Nephron (organoid): ENCODE measurements at regions not wholly inside any gene's neighbourhood (a gene's known extent, or its start where the extent isn't known, plus 50 kb on each side); places are given as distances from the start of the nearest gene placed in this dataset.
A peak's percentile ranks its signal among the peaks of the same experiment; 100 is the strongest.

Experiments
- H3K27ac Mint-ChIP-seq, 3 experiments: 2 replicates each; pipeline ENCODE4 v1.8.0; 2020; ENCODE audit warnings: mixed read lengths in 3 of 3, mild to moderate bottlenecking in 2 of 3, moderate library complexity in 1 of 3
- H3K27me3 Mint-ChIP-seq: 2 replicates; pipeline ENCODE4 v1.8.0; 2021; ENCODE audit warnings: low read depth, mild to moderate bottlenecking, moderate library complexity, mixed read lengths
- H3K36me3 Mint-ChIP-seq: 2 replicates; pipeline ENCODE4 v1.8.0; 2020; ENCODE audit warnings: low read depth, mixed read lengths
- H3K4me1 Mint-ChIP-seq: 2 replicates; pipeline ENCODE4 v1.8.0; 2020; ENCODE audit warnings: mixed read lengths
- H3K4me3 Mint-ChIP-seq, 3 experiments: 2 replicates each; pipeline ENCODE4 v1.8.0; 2020; ENCODE audit warnings: mild to moderate bottlenecking in 3 of 3, mixed read lengths in 3 of 3, moderate library complexity in 2 of 3
- H3K9me3 Mint-ChIP-seq: 2 replicates; pipeline ENCODE4 v1.8.0; 2020; ENCODE audit warnings: mixed read lengths
- CTCF ChIP-seq, 3 experiments: fragments of 200-600 bp; sonication (generic); IDR thresholded peaks; one replicate each; pipeline ENCODE4 v1.5.0; 2021; ENCODE audit warnings: antibody characterized with exemption in 3 of 3; ENCODE audit not compliant: unreplicated experiment in 3 of 3

DNA sequence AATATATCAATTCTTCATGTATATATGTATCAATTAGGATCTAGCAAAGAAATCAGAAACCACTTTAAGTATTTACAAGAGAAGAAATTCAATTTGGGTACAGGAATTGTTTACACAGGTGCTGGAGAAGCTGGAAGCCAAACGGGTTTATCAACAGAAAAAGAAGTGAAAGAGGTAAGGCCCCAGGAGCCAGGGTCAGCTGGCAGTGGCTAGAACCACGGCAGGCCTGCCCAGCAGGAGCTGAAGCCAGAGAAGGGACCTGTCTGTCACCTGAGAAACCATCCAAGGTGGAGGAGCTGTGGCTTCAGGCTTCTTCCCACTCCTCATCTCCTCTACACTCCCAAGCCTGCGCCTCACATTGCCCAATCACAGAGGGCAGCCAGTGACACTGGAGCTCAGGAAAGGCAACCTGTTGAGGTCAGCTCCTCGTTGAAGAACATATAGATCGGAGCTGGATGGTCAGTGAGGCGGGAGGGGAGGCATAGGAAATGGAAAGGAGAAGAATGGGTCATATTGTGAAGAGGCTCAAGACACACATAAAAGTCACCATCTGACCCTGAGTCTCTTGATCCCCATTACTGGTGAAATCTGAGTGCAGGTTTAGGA is 182.6 kb downstream of the REEP3 start:
- no peak for TF ChIP-seq CTCF (IDR thresholded peaks at IDR 0.05; ENCODE audit: unreplicated experiment in 3 of 3)
- H3K27ac Mint-ChIP-seq, result peak overlapping the region in 1 of 3 experiments; percentile 21
- no peaks in the 10 kb centered on the region for H3K9me3 Mint-ChIP-seq
- H3K4me3 Mint-ChIP-seq, result no peak overlapping the region
- peaks cover 49% of the 10 kb centered on the region for H3K4me1 Mint-ChIP-seq
- no peaks in the 10 kb centered on the region for H3K36me3 Mint-ChIP-seq
- no peaks in the 10 kb centered on the region for H3K27me3 Mint-ChIP-seq

GRCh38 chr10:63707254-63707910 is 186.2 kb downstream of the REEP3 start:
- H3K9me3 Mint-ChIP-seq, result no peaks in the 10 kb centered on the region
- peaks cover 39% of the 10 kb centered on the region for H3K4me1 Mint-ChIP-seq
- peak overlapping the region in 2 of 3 experiments; percentile 47 to 58 for H3K27ac Mint-ChIP-seq
- TF ChIP-seq CTCF (IDR thresholded peaks at IDR 0.05; ENCODE audit: unreplicated experiment in 3 of 3), result no peak
- H3K36me3 Mint-ChIP-seq, result no peaks in the 10 kb centered on the region
- H3K27me3 Mint-ChIP-seq, result peaks cover 4% of the 10 kb centered on the region
- no peak overlapping the region for H3K4me3 Mint-ChIP-seq

GRCh38 chr10:63708421-63708820 is 187.2 kb downstream of the REEP3 start:
- H3K27me3 Mint-ChIP-seq, result peaks cover 4% of the 10 kb centered on the region
- no peaks in the 10 kb centered on the region for H3K9me3 Mint-ChIP-seq
- peaks cover 42% of the 10 kb centered on the region for H3K4me1 Mint-ChIP-seq
- H3K27ac Mint-ChIP-seq, result peak overlapping the region in 2 of 3 experiments; percentile 33 to 48
- TF ChIP-seq CTCF (IDR thresholded peaks at IDR 0.05; ENCODE audit: unreplicated experiment in 3 of 3), result no peak
- H3K4me3 Mint-ChIP-seq, result no peak overlapping the region
- no peaks in the 10 kb centered on the region for H3K36me3 Mint-ChIP-seq

DNA sequence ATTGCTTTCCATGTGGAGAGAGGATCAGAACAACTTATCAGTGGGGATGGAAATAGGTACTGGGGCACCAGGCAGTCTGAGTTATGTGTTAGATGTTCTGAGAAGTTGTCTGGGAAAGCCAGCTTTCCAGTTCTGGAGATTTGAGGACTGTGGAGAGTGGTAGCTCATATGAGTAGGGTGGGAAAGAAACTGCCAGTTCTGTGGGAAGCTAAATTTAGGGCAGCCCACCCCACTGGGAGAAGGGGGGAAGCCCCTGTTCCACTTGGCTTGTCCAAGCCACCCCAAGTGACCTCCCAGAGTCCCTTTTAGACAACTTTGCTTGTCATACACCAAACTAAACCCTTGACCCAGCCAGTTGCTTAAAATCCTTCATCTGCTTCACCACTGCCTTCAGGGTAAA is 189.5 kb downstream of the REEP3 start:
- Mint-ChIP-seq H3K9me3 (no peaks in the 10 kb centered on the region), H3K4me1 (peaks cover 52% of the 10 kb centered on the region), H3K27me3 (peaks cover 4% of the 10 kb centered on the region), H3K4me3 (no peak overlapping the region), H3K27ac (peak overlapping the region; percentile 17 to 99 (median 96)), H3K36me3 (no peaks in the 10 kb centered on the region)
- no peak for TF ChIP-seq CTCF (IDR thresholded peaks at IDR 0.05; ENCODE audit: unreplicated experiment in 3 of 3)

DNA sequence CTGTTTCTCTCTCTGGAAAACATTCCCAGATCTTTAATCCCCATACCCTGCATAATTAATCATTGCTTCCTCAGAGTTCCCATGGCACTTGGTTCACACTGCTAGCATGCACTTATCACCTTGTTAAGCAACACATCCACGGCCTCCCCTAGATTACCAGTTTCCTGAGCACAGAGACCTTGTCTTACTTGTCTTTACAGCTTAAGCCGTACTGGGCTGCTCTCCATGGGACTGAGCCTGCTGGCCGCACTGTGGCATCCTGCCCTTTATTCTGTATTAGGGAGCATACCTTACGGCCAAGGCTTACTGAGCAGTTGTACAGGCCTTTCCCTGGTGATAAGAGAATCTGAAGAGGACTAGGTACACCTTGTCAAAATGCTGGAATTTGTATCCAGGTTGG is 190.2 kb downstream of the REEP3 start:
- H3K36me3 Mint-ChIP-seq, result no peaks in the 10 kb centered on the region
- H3K4me3 Mint-ChIP-seq, result peak overlapping the region in 1 of 3 experiments; percentile 5
- peaks cover 4% of the 10 kb centered on the region for H3K27me3 Mint-ChIP-seq
- H3K4me1 Mint-ChIP-seq, result peaks cover 59% of the 10 kb centered on the region
- peak overlapping the region; percentile 4 to 99 (median 96) for H3K27ac Mint-ChIP-seq
- no peaks in the 10 kb centered on the region for H3K9me3 Mint-ChIP-seq
- TF ChIP-seq CTCF (IDR thresholded peaks at IDR 0.05; ENCODE audit: unreplicated experiment in 3 of 3), result no peak
